ENCODE measurements at regions not wholly inside any gene's neighbourhood (a gene's known extent, or its start where the extent isn't known, plus 50 kb on each side); places are given as distances from the start of the nearest gene placed in this dataset.
A peak's percentile ranks its signal among the peaks of the same experiment; 100 is the strongest.
"Not testable (repeated sequence)": the region's sequence is repeated elsewhere in the genome, so short reads cannot be mapped to it uniquely, and the experiment has no call there.

GRCh38 chr6:27545271-27546046, 72.6 kb upstream of the ZNF184 start:
- DNase-seq (ENCODE audit: low read depth in 2 of 2), result peak in 1 of 2 experiments; percentile 72

- DNase-seq (ENCODE audit: low read depth in 2 of 2), result no peak
These were observed 71.8 kb upstream of the ZNF184 start for GRCh38 chr6:27544612-27545260.

- not testable (repeated sequence) for DNase-seq (ENCODE audit: low read depth in 2 of 2)
These were observed 71.2 kb upstream of the ZNF184 start for GRCh38 chr6:27544135-27544534.

- no peak for DNase-seq (ENCODE audit: low read depth in 2 of 2)
These were observed 69.6 kb upstream of the ZNF184 start for GRCh38 chr6:27542485-27542884.

GRCh38 chr6:27541933-27542297, 69.0 kb upstream of the ZNF184 start:
- DNase-seq (ENCODE audit: low read depth in 2 of 2), result no peak

- peak in 1 of 2 experiments; percentile 37 for DNase-seq (ENCODE audit: low read depth in 2 of 2)
These were observed 68.5 kb upstream of the ZNF184 start for GRCh38 chr6:27541212-27541932.

- no peak for DNase-seq (ENCODE audit: low read depth in 2 of 2)
These were observed 66.6 kb upstream of the ZNF184 start for GRCh38 chr6:27539551-27539950.

- no peak for DNase-seq (ENCODE audit: low read depth in 2 of 2)
These were observed 60.1 kb upstream of the ZNF184 start for GRCh38 chr6:27532820-27533538.

GRCh38 chr6:27531772-27532459, 59.0 kb upstream of the ZNF184 start:
- no peak for DNase-seq (ENCODE audit: low read depth in 2 of 2)

- DNase-seq (ENCODE audit: low read depth in 2 of 2), result not testable (repeated sequence)
These were observed 56.9 kb upstream of the ZNF184 start for GRCh38 chr6:27529796-27530195.

- no peak for DNase-seq (ENCODE audit: low read depth in 2 of 2)
These were observed 55.8 kb upstream of the ZNF184 start for GRCh38 chr6:27528714-27529113.
